ENCODE measurements at regions not wholly inside any gene's neighbourhood (a gene's known extent, or its start where the extent isn't known, plus 50 kb on each side); places are given as distances from the start of the nearest gene placed in this dataset.

- Histone ChIP-seq H2BK20ac (ENCODE audit: low read depth, low read length) (no peak overlapping the region), H2AK9ac (replicated peaks; ENCODE audit: low read depth, low read length, poor library complexity) (no peak overlapping the region), H3K79me1 (ENCODE audit: low read depth in 1 of 2, low read length in 2 of 2) (no peaks in the 10 kb centered on the region), H4K20me1 (ENCODE audit: insufficient read depth, low read length) (no peaks in the 10 kb centered on the region), H3K56ac (ENCODE audit: extremely low read depth, insufficient read depth, low read length) (no peak overlapping the region), H3K4me1 (ENCODE audit: control insufficient read depth, insufficient read depth, low read length) (no peaks in the 10 kb centered on the region), H3K4ac (ENCODE audit: low read depth, low read length) (no peak overlapping the region), H3K9ac (ENCODE audit: low read depth, low read length) (no peak overlapping the region), H3K27ac (ENCODE audit: insufficient read depth, low read length) (no peak overlapping the region), H3K14ac (replicated peaks; ENCODE audit: low read depth, low read length) (no peak overlapping the region), H2BK120ac (ENCODE audit: low read depth, low read length) (no peak overlapping the region), H3K36me3 (ENCODE audit: control insufficient read depth, insufficient read depth, low read length) (no peaks in the 10 kb centered on the region), H4K5ac (ENCODE audit: low read depth, low read length) (no peak overlapping the region), H4K8ac (ENCODE audit: low read depth in 2 of 2, low read length in 2 of 2) (no peak overlapping the region), H2AK5ac (ENCODE audit: low read depth, low read length) (no peak overlapping the region), H4K91ac (ENCODE audit: insufficient read depth, low read depth, low read length) (no peak overlapping the region), H3K9me3 (ENCODE audit: control insufficient read depth, insufficient read depth, low read length) (no peaks in the 10 kb centered on the region), H3K9me1 (ENCODE audit: insufficient read depth, low read length) (no peaks in the 10 kb centered on the region), H3K18ac (ENCODE audit: low read depth, low read length) (no peak overlapping the region), H2AFZ (replicated peaks; ENCODE audit: low read length, poor library complexity) (no peak overlapping the region), H3K4me2 (ENCODE audit: low read depth, low read length) (no peak overlapping the region), H2BK5ac (ENCODE audit: low read depth, low read length, poor library complexity, severe bottlenecking) (no peak overlapping the region), H3K4me3 (ENCODE audit: insufficient read depth, low read depth, low read length) (no peak overlapping the region), H3K23ac (ENCODE audit: low read depth, low read length) (no peak overlapping the region), H2BK15ac (ENCODE audit: low read depth, low read length) (no peak overlapping the region), H3K27me3 (ENCODE audit: control insufficient read depth, insufficient read depth, low read length) (no peaks in the 10 kb centered on the region)
- no TSS peak for BruUV-seq (replicated peaks)
- dilution Hi-C loops (cut with HindIII; ENCODE audit: low sequenced_read_pairs, unreplicated experiment) (no loop called here), intact Hi-C loops (cut with micrococcal nuclease) (no loop called here), in situ Hi-C loops (cut with MboI; ENCODE audit: low sequenced_read_pairs) (no loop called here)
- ATAC-seq (ENCODE audit: low read depth) = no peak
- no CpG with 5 or more reads among the region's 3 CpGs for WGBS, 2 experiments (ENCODE audit: extremely low coverage in 2 of 2, insufficient read length in 1 of 2)
- POLR2A ChIA-PET (ENCODE audit: unreplicated experiment) = no interaction called here
- no peak for DNase-seq
- TF ChIP-seq FOS (IDR thresholded peaks at IDR 0.05; ENCODE audit: low read depth, low read length) = no peak
- TF ChIP-seq RCOR1 (IDR thresholded peaks at IDR 0.05; ENCODE audit: insufficient replicate concordance, low read length) = no peak
- TF ChIP-seq RFX5 (IDR thresholded peaks at IDR 0.05; ENCODE audit: low read depth, low read length) = no peak
- TF ChIP-seq, protein P1, sequence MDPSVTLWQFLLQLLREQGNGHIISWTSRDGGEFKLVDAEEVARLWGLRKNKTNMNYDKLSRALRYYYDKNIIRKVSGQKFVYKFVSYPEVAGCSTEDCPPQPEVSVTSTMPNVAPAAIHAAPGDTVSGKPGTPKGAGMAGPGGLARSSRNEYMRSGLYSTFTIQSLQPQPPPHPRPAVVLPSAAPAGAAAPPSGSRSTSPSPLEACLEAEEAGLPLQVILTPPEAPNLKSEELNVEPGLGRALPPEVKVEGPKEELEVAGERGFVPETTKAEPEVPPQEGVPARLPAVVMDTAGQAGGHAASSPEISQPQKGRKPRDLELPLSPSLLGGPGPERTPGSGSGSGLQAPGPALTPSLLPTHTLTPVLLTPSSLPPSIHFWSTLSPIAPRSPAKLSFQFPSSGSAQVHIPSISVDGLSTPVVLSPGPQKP (IDR thresholded peaks at IDR 0.05; ENCODE audit: borderline replicate concordance, low read depth, low read length) = no peak
- TF ChIP-seq POLR2A (IDR thresholded peaks at IDR 0.05; ENCODE audit: low read depth, low read length) = no peak
- no peak for TF ChIP-seq CHD1 (IDR thresholded peaks at IDR 0.05; ENCODE audit: low read depth, low read length)
- TF ChIP-seq RAD21 (IDR thresholded peaks at IDR 0.05; ENCODE audit: low read length) = no peak
- TF ChIP-seq MAFK (IDR thresholded peaks at IDR 0.05; ENCODE audit: low read depth, low read length) = no peak
- no peak for TF ChIP-seq BHLHE40 (IDR thresholded peaks at IDR 0.05; ENCODE audit: low read depth, low read length)
- TF ChIP-seq MXI1 (IDR thresholded peaks at IDR 0.05; ENCODE audit: borderline replicate concordance, low read depth, low read length) = no peak
- no peak for TF ChIP-seq CTCF (conservative IDR thresholded peaks at IDR 0.05; ENCODE audit: low read depth, low read length)
- TF ChIP-seq SMC3 (IDR thresholded peaks at IDR 0.05; ENCODE audit: low read depth, low read length) = no peak
- CTCF ChIA-PET = no interaction called here
These were observed 209.3 kb upstream of the PPP2R3A start for GRCh38 chr3:135756106-135756668.
